Breast epithelium (tissue), 4 donors: ENCODE measurements at regions not wholly inside any gene's neighbourhood (a gene's known extent, or its start where the extent isn't known, plus 50 kb on each side); places are given as distances from the start of the nearest gene placed in this dataset.

Source experiments
- DNase-seq, 2 donors: peaks; one replicate each; pipeline ENCODE4 v3.0.0-alpha.2; 2019; ENCODE audit warnings: low spot score in 2 of 2
- H3K27ac ChIP-seq, 2 donors: fragments of 200-600 bp; sonication (generic) in 1 of 2; one replicate each; pipeline ENCODE4 v1.5.1; 2016 to 2019; ENCODE audit warnings: mild to moderate bottlenecking in 1 of 2
- H3K27me3 ChIP-seq, 2 donors: fragments of 200-600 bp; sonication (generic) in 1 of 2; one replicate each; pipeline versions ENCODE4 v1.5.1 to v1.6.0; 2017 to 2019; ENCODE audit warnings: control low read depth in 1 of 2, mild to moderate bottlenecking in 1 of 2
- H3K36me3 ChIP-seq: fragments of 200-600 bp; one replicate; pipeline ENCODE4 v1.5.1; 2019
- H3K4me1 ChIP-seq, 2 donors: fragments of 200-600 bp; sonication (generic); one replicate each; pipeline ENCODE4 v1.5.1; 2016 to 2019; ENCODE audit warnings: control low read depth in 1 of 2
- H3K4me3 ChIP-seq, 3 donors: fragments of 200-600 bp; sonication (generic); 1 replicate in 2 of 3; 2 replicates in 1 of 3; pipeline ENCODE4 v1.5.1; 2016 to 2019; ENCODE audit warnings: mild to moderate bottlenecking in 3 of 3, moderate library complexity in 2 of 3
- H3K9me3 ChIP-seq, 2 donors: fragments of 200-600 bp; sonication (generic) in 1 of 2; one replicate each; pipeline ENCODE4 v1.5.1; 2016 to 2019; ENCODE audit warnings: control low read depth in 1 of 2
- CTCF ChIP-seq, 3 donors: fragments of 450-650 bp; IDR thresholded peaks; one replicate each; pipeline ENCODE4 v1.5.1; 2016 to 2017; ENCODE audit warnings: antibody characterized with exemption in 3 of 3, mild to moderate bottlenecking in 3 of 3, moderate library complexity in 3 of 3
- POLR2A ChIP-seq: fragments of 450-650 bp; IDR thresholded peaks from one replicate; pipeline ENCODE4 v1.6.1; 2016; ENCODE audit warnings: antibody characterized with exemption, mild to moderate bottlenecking, moderate library complexity
- POLR2AphosphoS5 ChIP-seq, 3 donors: sonication (generic); formaldehyde crosslinking; IDR thresholded peaks; one replicate each; pipeline ENCODE4 v1.6.1; 2017; ENCODE audit warnings: antibody characterized with exemption in 3 of 3
- intact Hi-C: fragments of 100-400 bp; cut with DNase I; formaldehyde crosslinking; loops from one replicate; pipeline ENCODE4 v1.15.1; 2023; ENCODE audit warnings: low total_unique reads

- no peak for TF ChIP-seq CTCF (IDR thresholded peaks at IDR 0.05)
- no peak for TF ChIP-seq POLR2A
- no peak for TF ChIP-seq POLR2AphosphoS5 (IDR thresholded peaks at IDR 0.05)
These were observed 167.4 kb downstream of the C1D start for GRCh38 chr2:67895227-67895941.

GRCh38 chr2:67896076-67896475 lies 166.7 kb downstream of the C1D start:
- TF ChIP-seq POLR2A = no peak
- TF ChIP-seq CTCF (IDR thresholded peaks at IDR 0.05) = no peak
- no peak for TF ChIP-seq POLR2AphosphoS5 (IDR thresholded peaks at IDR 0.05)
- no peak overlapping the region for H3K4me3 ChIP-seq

More at GRCh38 chr2:67895227-67895941, 167.4 kb downstream of the C1D start:
- no peaks in the 10 kb centered on the region for H3K36me3 ChIP-seq
- H3K4me1 ChIP-seq = no peaks in the 10 kb centered on the region
- intact Hi-C loops = loop anchor here (5.0 kb wide), 1 partner anchor 1148 kb away; no protein-coding TSS in a partner anchor
- H3K4me3 ChIP-seq = no peak overlapping the region
- no peaks in the 10 kb centered on the region for H3K27me3 ChIP-seq
- DNase-seq = no peak
- no peak overlapping the region for H3K27ac ChIP-seq
- no peaks in the 10 kb centered on the region for H3K9me3 ChIP-seq

GRCh38 chr2:67896476-67896875 lies 166.3 kb downstream of the C1D start:
- intact Hi-C loops = loop anchor here (5.0 kb wide), 1 partner anchor 1149 kb away; no protein-coding TSS in a partner anchor
- Histone ChIP-seq H3K27me3 (no peaks in the 10 kb centered on the region), H3K36me3 (no peaks in the 10 kb centered on the region), H3K4me1 (no peaks in the 10 kb centered on the region), H3K9me3 (no peaks in the 10 kb centered on the region), H3K4me3 (no peak overlapping the region), H3K27ac (no peak overlapping the region)
- DNase-seq = no peak
- TF ChIP-seq CTCF (IDR thresholded peaks at IDR 0.05) (no peak), POLR2AphosphoS5 (IDR thresholded peaks at IDR 0.05) (no peak), POLR2A (no peak)

More at GRCh38 chr2:67896076-67896475, 166.7 kb downstream of the C1D start:
- no peaks in the 10 kb centered on the region for H3K27me3 ChIP-seq
- no peaks in the 10 kb centered on the region for H3K4me1 ChIP-seq
- DNase-seq = no peak
- intact Hi-C loops = loop anchor here (5.0 kb wide), 1 partner anchor 1149 kb away; no protein-coding TSS in a partner anchor
- H3K9me3 ChIP-seq = no peaks in the 10 kb centered on the region
- H3K36me3 ChIP-seq = no peaks in the 10 kb centered on the region
- H3K27ac ChIP-seq = no peak overlapping the region

GRCh38 chr2:67898595-67898994 lies 164.2 kb downstream of the C1D start:
- no peaks in the 10 kb centered on the region for H3K9me3 ChIP-seq
- H3K27ac ChIP-seq = no peak overlapping the region
- H3K4me1 ChIP-seq = no peaks in the 10 kb centered on the region
- TF ChIP-seq POLR2AphosphoS5 (IDR thresholded peaks at IDR 0.05) (no peak), CTCF (IDR thresholded peaks at IDR 0.05) (no peak), POLR2A (no peak)
- no peaks in the 10 kb centered on the region for H3K27me3 ChIP-seq
- no peaks in the 10 kb centered on the region for H3K36me3 ChIP-seq
- no peak for DNase-seq
- no peak overlapping the region for H3K4me3 ChIP-seq
- intact Hi-C loops = loop anchor here (5.0 kb wide), 1 partner anchor 1151 kb away; no protein-coding TSS in a partner anchor

GRCh38 chr2:67899187-67899586 lies 163.6 kb downstream of the C1D start:
- no peaks in the 10 kb centered on the region for H3K4me1 ChIP-seq
- H3K27ac ChIP-seq = no peak overlapping the region
- TF ChIP-seq POLR2A = no peak
- no peak for TF ChIP-seq POLR2AphosphoS5 (IDR thresholded peaks at IDR 0.05)
- TF ChIP-seq CTCF (IDR thresholded peaks at IDR 0.05) = no peak
- no peaks in the 10 kb centered on the region for H3K27me3 ChIP-seq
- H3K4me3 ChIP-seq = no peak overlapping the region
- no peaks in the 10 kb centered on the region for H3K9me3 ChIP-seq
- intact Hi-C loops = loop anchor here (5.0 kb wide), 1 partner anchor 1152 kb away; no protein-coding TSS in a partner anchor
- no peak for DNase-seq
- H3K36me3 ChIP-seq = no peaks in the 10 kb centered on the region
